Fibroblast of lung (primary cell): ENCODE measurements at regions not wholly inside any gene's neighbourhood (a gene's known extent, or its start where the extent isn't known, plus 50 kb on each side); places are given as distances from the start of the nearest gene placed in this dataset.

ENCODE experiments used
- CTCF ChIP-seq, 2 donors: IDR thresholded peaks in 1 of 2; conservative IDR thresholded peaks in 1 of 2; 1 replicate in 1 of 2; 2 replicates in 1 of 2; pipeline ENCODE4 v1.5.1; 2011 to 2012; ENCODE audit warnings: low read length in 2 of 2, control low read depth in 1 of 2, inconsistent platforms in 1 of 2, low read depth in 1 of 2, mild to moderate bottlenecking in 1 of 2
- EZH2 ChIP-seq: IDR thresholded peaks from 2 replicates; pipeline ENCODE4 v1.5.1; 2012; ENCODE audit warnings: low read length, control low read depth, mild to moderate bottlenecking; ENCODE audit errors: missing control alignments

GRCh38 chr9:103410059-103410458, 414.9 kb downstream of the CYLC2 start:
- TF ChIP-seq CTCF (conservative IDR thresholded peaks at IDR 0.05 in 1 of 2, IDR thresholded peaks at IDR 0.05 in 1 of 2; ENCODE audit: low read depth in 1 of 2, low read length in 2 of 2) (no peak), EZH2 (no peak)
